ENCODE measurements at regions not wholly inside any gene's neighbourhood (a gene's known extent, or its start where the extent isn't known, plus 50 kb on each side); places are given as distances from the start of the nearest gene placed in this dataset.

DNA sequence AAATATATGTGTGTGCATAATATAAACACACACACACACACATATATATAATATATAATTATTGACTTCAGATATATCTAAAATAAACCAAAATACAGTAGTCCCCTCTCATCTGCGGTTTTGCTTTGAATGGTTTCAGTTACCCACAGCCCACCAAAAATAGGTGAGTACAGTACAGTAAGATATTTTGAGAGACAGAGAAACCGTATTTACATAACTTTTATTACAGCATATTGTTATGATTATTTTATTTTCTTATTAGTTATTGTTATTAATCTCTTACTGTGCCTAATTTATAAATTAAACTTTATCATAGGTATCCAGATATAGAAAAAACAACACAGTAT is 564.2 kb downstream of the ACTL7B start:
- Histone ChIP-seq H3K4me1 (ENCODE audit: control insufficient read depth, extremely low read depth, insufficient read depth, low read length) (no peaks in the 10 kb centered on the region), H3K4me2 (ENCODE audit: insufficient read depth, low read length) (no peak overlapping the region), H3K9me1 (replicated peaks; ENCODE audit: control insufficient read depth, extremely low read depth, insufficient read depth, low read length) (no peaks in the 10 kb centered on the region), H3K9me3 (replicated peaks; ENCODE audit: control insufficient read depth, insufficient read depth, low read length) (no peaks in the 10 kb centered on the region), H3K27ac (ENCODE audit: insufficient read depth, low read depth, low read length) (no peak overlapping the region), H3K36me3 (ENCODE audit: control insufficient read depth in 2 of 2, extremely low read depth in 1 of 2, insufficient read depth in 2 of 2, low read length in 2 of 2) (no peaks in the 10 kb centered on the region), H4K20me1 (replicated peaks; ENCODE audit: control insufficient read depth, extremely low read depth, insufficient read depth, low read length) (no peaks in the 10 kb centered on the region), H3K9ac (replicated peaks; ENCODE audit: extremely low read depth, insufficient read depth, low read length) (no peak overlapping the region), H2AFZ (ENCODE audit: low read depth, low read length) (no peak overlapping the region), H3K79me2 (ENCODE audit: control insufficient read depth, insufficient read depth, low read length) (no peaks in the 10 kb centered on the region), H3K27me3 (ENCODE audit: control insufficient read depth in 2 of 2, insufficient read depth in 2 of 2, low read length in 2 of 2) (no peaks in the 10 kb centered on the region), H3K4me3 (replicated peaks in 1 of 3; ENCODE audit: insufficient read depth in 1 of 3, low read depth in 1 of 3, low read length in 3 of 3) (no peak overlapping the region)
- TF ChIP-seq POLR2AphosphoS5 (IDR thresholded peaks at IDR 0.05; ENCODE audit: insufficient read depth, low read depth, low read length) = no peak
- TF ChIP-seq FOS (IDR thresholded peaks at IDR 0.05; ENCODE audit: borderline replicate concordance, insufficient read depth, low read length) = no peak
- TF ChIP-seq MYC (IDR thresholded peaks at IDR 0.05; ENCODE audit: low read depth, low read length) = no peak
- TF ChIP-seq, protein P1, sequence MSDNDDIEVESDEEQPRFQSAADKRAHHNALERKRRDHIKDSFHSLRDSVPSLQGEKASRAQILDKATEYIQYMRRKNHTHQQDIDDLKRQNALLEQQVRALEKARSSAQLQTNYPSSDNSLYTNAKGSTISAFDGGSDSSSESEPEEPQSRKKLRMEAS (IDR thresholded peaks at IDR 0.05; ENCODE audit: insufficient read depth, insufficient read length) = no peak
- TF ChIP-seq, protein P2, sequence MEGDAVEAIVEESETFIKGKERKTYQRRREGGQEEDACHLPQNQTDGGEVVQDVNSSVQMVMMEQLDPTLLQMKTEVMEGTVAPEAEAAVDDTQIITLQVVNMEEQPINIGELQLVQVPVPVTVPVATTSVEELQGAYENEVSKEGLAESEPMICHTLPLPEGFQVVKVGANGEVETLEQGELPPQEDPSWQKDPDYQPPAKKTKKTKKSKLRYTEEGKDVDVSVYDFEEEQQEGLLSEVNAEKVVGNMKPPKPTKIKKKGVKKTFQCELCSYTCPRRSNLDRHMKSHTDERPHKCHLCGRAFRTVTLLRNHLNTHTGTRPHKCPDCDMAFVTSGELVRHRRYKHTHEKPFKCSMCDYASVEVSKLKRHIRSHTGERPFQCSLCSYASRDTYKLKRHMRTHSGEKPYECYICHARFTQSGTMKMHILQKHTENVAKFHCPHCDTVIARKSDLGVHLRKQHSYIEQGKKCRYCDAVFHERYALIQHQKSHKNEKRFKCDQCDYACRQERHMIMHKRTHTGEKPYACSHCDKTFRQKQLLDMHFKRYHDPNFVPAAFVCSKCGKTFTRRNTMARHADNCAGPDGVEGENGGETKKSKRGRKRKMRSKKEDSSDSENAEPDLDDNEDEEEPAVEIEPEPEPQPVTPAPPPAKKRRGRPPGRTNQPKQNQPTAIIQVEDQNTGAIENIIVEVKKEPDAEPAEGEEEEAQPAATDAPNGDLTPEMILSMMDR (IDR thresholded peaks at IDR 0.05; ENCODE audit: extremely low read depth in 1 of 2, insufficient read depth in 1 of 2, low read depth in 1 of 2, low read length in 2 of 2) = no peak
- no peak for FAIRE-seq
- dilution Hi-C loops (cut with MboI; ENCODE audit: extremely low pct_ligation_motif_present, low sequenced_read_pairs) = no loop called here
- no TSS peak for BruUV-seq (replicated peaks)
- POLR2A ChIA-PET = no interaction called here
- CTCF ChIA-PET = interaction anchor here (1.4 kb wide), 1 partner anchor 20 kb away, joined by 3 read pairs; no protein-coding TSS in a partner anchor
- intact Hi-C loops (cut with micrococcal nuclease) = no loop called here
- no peak for DNase-seq (ENCODE audit: low read depth, low spot score)

Data from endothelial cell of umbilical vein (primary cell).